Testis (tissue), 2 donors: ENCODE measurements at regions not wholly inside any gene's neighbourhood (a gene's known extent, or its start where the extent isn't known, plus 50 kb on each side); places are given as distances from the start of the nearest gene placed in this dataset.
A peak's percentile ranks its signal among the peaks of the same experiment; 100 is the strongest.

Source experiments
- DNase-seq: peaks from one replicate; pipeline ENCODE4 v3.0.0-alpha.2; 2019
- H3K27ac ChIP-seq, 2 donors: fragments of 200-600 bp; sonication (generic); one replicate each; pipeline ENCODE4 v1.5.1; 2019
- H3K27me3 ChIP-seq: fragments of 200-600 bp; sonication (generic); one replicate; pipeline ENCODE4 v1.5.1; 2019
- H3K36me3 ChIP-seq: fragments of 200-600 bp; sonication (generic); one replicate; pipeline ENCODE4 v1.5.1; 2017; ENCODE audit warnings: low read depth; ENCODE audit errors: missing control alignments
- H3K4me1 ChIP-seq: fragments of 200-600 bp; sonication (generic); one replicate; pipeline ENCODE4 v1.5.1; 2019
- H3K4me3 ChIP-seq, 2 donors: fragments of 200-600 bp; sonication (generic); one replicate each; pipeline ENCODE4 v1.5.1; 2017 to 2019
- H3K9me3 ChIP-seq: fragments of 200-600 bp; sonication (generic); one replicate; pipeline ENCODE4 v1.5.1; 2017
- POLR2A ChIP-seq: fragments of 450-650 bp; IDR thresholded peaks from one replicate; pipeline ENCODE4 v1.6.1; 2017; ENCODE audit warnings: antibody characterized with exemption, mild to moderate bottlenecking, moderate library complexity
- WGBS, 2 donors: methylation state at CpG; one replicate each; pipeline ENCODE4 v1.1.5; 2018; 5-methylcytosine and 5-hydroxymethylcytosine counted together
- intact Hi-C: fragments of 100-400 bp; cut with DNase I; formaldehyde crosslinking; loops from one replicate; pipeline ENCODE4 v1.15.1; 2023; ENCODE audit warnings: low total_unique reads
- TF ChIP-seq, protein P1 (sequence below), 3 experiments: fragments of 450-650 bp in 2 of 3; fragments of 200-600 bp in 1 of 3; sonication (generic) in 1 of 3; IDR thresholded peaks; one replicate each; pipeline ENCODE4 v1.5.1; 2016 to 2019; ENCODE audit warnings: antibody characterized with exemption in 3 of 3, mild to moderate bottlenecking in 2 of 3, moderate library complexity in 1 of 3

DNA sequence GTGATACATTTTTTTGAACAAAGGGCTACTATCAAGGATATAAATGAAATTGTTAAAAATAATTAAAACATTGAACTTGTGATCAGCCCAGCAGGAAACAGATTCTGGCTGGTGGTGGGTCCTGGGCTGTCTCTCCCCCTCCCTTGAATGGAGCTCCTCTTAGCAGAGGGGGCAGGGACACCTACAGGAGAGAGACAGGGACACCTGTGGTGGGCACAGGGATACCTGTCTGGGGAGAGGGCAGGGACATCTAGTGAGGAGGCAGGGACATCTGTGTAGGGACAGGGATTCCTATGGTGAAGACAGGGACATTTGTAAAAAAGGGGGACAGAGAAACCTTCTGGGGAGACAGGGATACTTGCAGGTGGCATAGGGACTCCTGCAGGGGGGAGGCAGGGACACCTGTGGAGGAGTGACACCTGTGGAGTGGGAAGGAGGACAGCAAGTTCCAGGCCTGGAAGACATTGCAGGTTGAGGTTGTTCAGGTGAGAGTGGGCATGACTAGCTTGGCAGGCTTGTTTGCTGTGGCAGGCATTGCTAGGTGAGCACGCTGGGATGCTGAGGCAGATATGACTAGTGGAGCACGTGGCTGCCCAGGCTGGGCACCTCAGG is 264.2 kb downstream of the IRX2 start:
- Histone ChIP-seq H3K36me3 (no peaks in the 10 kb centered on the region), H3K27me3 (no peaks in the 10 kb centered on the region), H3K27ac (no peak overlapping the region), H3K4me3 (no peak overlapping the region), H3K4me1 (no peaks in the 10 kb centered on the region), H3K9me3 (no peaks in the 10 kb centered on the region)
- TF ChIP-seq, protein P1, sequence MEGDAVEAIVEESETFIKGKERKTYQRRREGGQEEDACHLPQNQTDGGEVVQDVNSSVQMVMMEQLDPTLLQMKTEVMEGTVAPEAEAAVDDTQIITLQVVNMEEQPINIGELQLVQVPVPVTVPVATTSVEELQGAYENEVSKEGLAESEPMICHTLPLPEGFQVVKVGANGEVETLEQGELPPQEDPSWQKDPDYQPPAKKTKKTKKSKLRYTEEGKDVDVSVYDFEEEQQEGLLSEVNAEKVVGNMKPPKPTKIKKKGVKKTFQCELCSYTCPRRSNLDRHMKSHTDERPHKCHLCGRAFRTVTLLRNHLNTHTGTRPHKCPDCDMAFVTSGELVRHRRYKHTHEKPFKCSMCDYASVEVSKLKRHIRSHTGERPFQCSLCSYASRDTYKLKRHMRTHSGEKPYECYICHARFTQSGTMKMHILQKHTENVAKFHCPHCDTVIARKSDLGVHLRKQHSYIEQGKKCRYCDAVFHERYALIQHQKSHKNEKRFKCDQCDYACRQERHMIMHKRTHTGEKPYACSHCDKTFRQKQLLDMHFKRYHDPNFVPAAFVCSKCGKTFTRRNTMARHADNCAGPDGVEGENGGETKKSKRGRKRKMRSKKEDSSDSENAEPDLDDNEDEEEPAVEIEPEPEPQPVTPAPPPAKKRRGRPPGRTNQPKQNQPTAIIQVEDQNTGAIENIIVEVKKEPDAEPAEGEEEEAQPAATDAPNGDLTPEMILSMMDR (IDR thresholded peaks at IDR 0.05): no peak
- TF ChIP-seq POLR2A: no peak
- WGBS, 2 donors: 88 to 89% methylated on average over 2 of the region's 2 CpGs
- no peak for DNase-seq
- intact Hi-C loops: no loop called here

DNA sequence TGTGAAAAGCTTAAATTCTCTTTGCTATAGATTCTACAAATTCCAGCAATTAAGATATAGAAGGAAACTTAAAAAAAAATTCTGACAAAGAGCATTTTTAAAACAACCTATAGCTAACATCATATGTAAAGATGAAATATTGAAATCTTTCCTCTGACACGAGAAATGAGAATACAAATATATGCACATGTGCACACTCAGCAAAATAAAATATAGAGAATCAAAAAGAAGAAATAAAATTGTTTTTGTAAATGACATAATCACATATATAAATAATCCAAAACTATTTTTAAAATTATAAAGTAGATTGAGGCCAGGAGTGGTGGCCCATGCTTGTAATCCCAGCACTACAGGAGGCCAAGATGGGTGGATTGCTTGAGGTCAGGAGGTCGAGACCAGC is 265.1 kb downstream of the IRX2 start:
- TF ChIP-seq POLR2A: no peak
- TF ChIP-seq, protein P1 (IDR thresholded peaks at IDR 0.05): no peak
- intact Hi-C loops: no loop called here
- 79 to 85% methylated on average over 2 of the region's 2 CpGs for WGBS, 2 donors
- Histone ChIP-seq H3K9me3 (no peaks in the 10 kb centered on the region), H3K4me3 (no peak overlapping the region), H3K27me3 (no peaks in the 10 kb centered on the region), H3K36me3 (no peaks in the 10 kb centered on the region), H3K27ac (no peak overlapping the region), H3K4me1 (no peaks in the 10 kb centered on the region)
- no peak for DNase-seq

DNA sequence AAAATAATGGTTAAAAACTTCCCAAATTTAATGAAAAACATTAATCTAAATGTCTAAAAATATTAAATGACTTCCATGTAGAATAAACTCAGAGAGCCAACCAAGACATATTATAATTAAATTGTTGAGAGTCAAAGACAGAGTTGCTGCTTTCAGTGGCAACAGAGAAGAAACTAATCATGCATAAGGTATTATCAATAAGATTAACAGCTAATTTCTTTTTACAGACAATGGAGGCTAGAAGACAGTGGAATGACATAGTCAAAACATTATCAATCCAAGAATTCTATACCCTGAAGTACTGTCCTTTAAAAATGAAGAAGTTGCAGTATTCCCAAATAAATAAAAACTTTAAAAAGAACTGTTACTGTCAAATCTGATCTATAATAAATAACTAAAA is 268.7 kb downstream of the IRX2 start:
- TF ChIP-seq, protein P1 (IDR thresholded peaks at IDR 0.05): no peak
- TF ChIP-seq POLR2A: no peak
- Histone ChIP-seq H3K9me3 (no peaks in the 10 kb centered on the region), H3K36me3 (no peaks in the 10 kb centered on the region), H3K27ac (no peak overlapping the region), H3K4me3 (no peak overlapping the region), H3K27me3 (no peaks in the 10 kb centered on the region), H3K4me1 (no peaks in the 10 kb centered on the region)
- intact Hi-C loops: no loop called here
- DNase-seq: no peak

DNA sequence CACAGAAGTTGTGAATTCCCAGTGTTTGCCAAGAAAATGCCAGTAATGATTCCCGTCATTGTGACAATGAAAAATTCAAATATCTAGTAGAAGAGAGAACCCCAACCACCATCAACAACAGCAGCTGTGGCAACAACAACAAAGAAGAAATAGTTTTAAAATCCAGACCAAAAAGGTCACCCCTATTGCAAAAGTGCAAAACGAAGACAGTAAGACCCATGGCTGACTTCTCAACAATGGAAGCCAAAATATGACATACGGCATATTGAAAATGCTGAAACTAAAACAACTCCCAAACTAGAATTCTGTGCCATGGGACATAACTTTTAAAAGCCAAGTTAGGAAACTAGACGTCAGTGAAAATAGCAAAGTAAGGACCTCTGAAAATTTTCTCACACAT is 270.6 kb downstream of the IRX2 start:
- no peaks in the 10 kb centered on the region for H3K9me3 ChIP-seq
- TF ChIP-seq POLR2A: no peak
- TF ChIP-seq, protein P1 (IDR thresholded peaks at IDR 0.05): no peak
- H3K27ac ChIP-seq: no peak overlapping the region
- H3K4me3 ChIP-seq: no peak overlapping the region
- no peaks in the 10 kb centered on the region for H3K36me3 ChIP-seq
- no peaks in the 10 kb centered on the region for H3K4me1 ChIP-seq
- 73 to 84% methylated on average over 4 of the region's 4 CpGs for WGBS, 2 donors
- intact Hi-C loops: no loop called here
- H3K27me3 ChIP-seq: no peaks in the 10 kb centered on the region
- DNase-seq: no peak

DNA sequence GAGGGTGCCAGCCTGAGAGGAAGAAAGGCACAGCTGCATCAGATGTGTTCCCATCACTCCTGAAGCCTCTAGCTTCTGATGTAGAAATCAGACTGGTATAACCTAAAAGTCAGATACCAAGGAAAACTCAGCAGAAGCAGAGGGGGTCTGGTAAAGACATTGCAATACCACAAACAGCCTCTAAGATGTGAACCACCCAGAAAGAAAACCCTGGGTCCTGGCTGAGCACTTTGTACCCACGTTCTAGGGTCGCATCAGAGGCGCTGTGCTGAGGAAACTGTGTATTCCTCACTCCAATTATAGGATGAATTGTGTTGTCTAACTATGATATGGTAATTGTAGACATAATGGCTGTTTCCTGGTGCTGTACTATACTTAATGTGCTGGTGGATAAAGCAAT is 275.6 kb downstream of the IRX2 start:
- intact Hi-C loops: no loop called here
- WGBS, 2 donors: 66 to 68% methylated on average over 3 of the region's 3 CpGs
- no peak overlapping the region for H3K4me3 ChIP-seq
- no peaks in the 10 kb centered on the region for H3K36me3 ChIP-seq
- DNase-seq: no peak
- H3K9me3 ChIP-seq: no peaks in the 10 kb centered on the region
- no peak for TF ChIP-seq POLR2A
- TF ChIP-seq, protein P1 (IDR thresholded peaks at IDR 0.05): peak in 1 of 3 experiments; percentile 21
- H3K4me1 ChIP-seq: no peaks in the 10 kb centered on the region
- no peak overlapping the region for H3K27ac ChIP-seq
- no peaks in the 10 kb centered on the region for H3K27me3 ChIP-seq
